ENCODE measurements at regions not wholly inside any gene's neighbourhood (a gene's known extent, or its start where the extent isn't known, plus 50 kb on each side); places are given as distances from the start of the nearest gene placed in this dataset.

- no peak for TF ChIP-seq CTCF (IDR thresholded peaks at IDR 0.05)
- no peak for TF ChIP-seq EZH2phosphoT487 (IDR thresholded peaks at IDR 0.05)
Measured at GRCh38 chr18:56488739-56489138, 149.7 kb downstream of the TXNL1 start.
